ENCODE measurements at regions not wholly inside any gene's neighbourhood (a gene's known extent, or its start where the extent isn't known, plus 50 kb on each side); places are given as distances from the start of the nearest gene placed in this dataset.

GRCh38 chr4:134533068-134533467, 331.5 kb upstream of the PABPC4L start:
- ATAC-seq (ENCODE audit: insufficient number of reproducible peaks, low FRiP score, low read depth) (peak; percentile 28), DNase-seq (ENCODE audit: low spot score) (no peak)
- Histone ChIP-seq H3K27ac (peak overlapping the region; percentile 24 to 61), H3K36me3 (no peaks in the 10 kb centered on the region), H3K27me3 (replicated peaks; ENCODE audit: insufficient read depth) (no peaks in the 10 kb centered on the region), H3K9me3 (no peaks in the 10 kb centered on the region), H3K4me3 (peak overlapping the region; percentile 59), H3K4me1 (ENCODE audit: control insufficient read depth in 1 of 2, low read depth in 2 of 2) (peaks cover 6 to 14% of the 10 kb centered on the region in 2 donors)
- no peak for TF ChIP-seq CTCF (IDR thresholded peaks at IDR 0.05)

DNA sequence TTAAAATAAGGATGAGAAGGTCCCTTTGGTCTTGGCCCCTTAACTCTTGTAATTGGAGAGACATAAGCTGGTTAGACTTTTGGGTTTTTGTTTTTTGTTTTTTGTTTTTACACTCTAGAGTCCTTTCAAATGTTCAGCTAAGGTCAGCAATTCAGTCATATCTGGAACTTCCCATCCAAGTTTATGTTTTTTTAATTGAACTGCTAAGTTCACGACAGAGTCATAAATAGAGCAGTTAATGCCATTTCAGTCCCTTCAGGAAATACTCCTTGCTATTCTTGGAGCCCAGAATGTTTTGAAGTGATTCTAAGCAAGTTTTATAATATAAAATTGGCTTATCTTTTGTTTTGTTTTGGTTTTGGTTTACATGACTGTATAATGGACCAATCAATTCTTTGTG, 329.4 kb upstream of the PABPC4L start:
- Histone ChIP-seq H3K4me1 (ENCODE audit: control insufficient read depth in 1 of 2, low read depth in 2 of 2) (peaks cover 6 to 14% of the 10 kb centered on the region in 2 donors), H3K4me3 (no peak overlapping the region), H3K9me3 (no peaks in the 10 kb centered on the region), H3K36me3 (no peaks in the 10 kb centered on the region), H3K27ac (no peak overlapping the region), H3K27me3 (replicated peaks; ENCODE audit: insufficient read depth) (no peaks in the 10 kb centered on the region)
- DNase-seq (ENCODE audit: low spot score) (no peak), ATAC-seq (ENCODE audit: insufficient number of reproducible peaks, low FRiP score, low read depth) (no peak)
- no peak for TF ChIP-seq CTCF (IDR thresholded peaks at IDR 0.05)

DNA sequence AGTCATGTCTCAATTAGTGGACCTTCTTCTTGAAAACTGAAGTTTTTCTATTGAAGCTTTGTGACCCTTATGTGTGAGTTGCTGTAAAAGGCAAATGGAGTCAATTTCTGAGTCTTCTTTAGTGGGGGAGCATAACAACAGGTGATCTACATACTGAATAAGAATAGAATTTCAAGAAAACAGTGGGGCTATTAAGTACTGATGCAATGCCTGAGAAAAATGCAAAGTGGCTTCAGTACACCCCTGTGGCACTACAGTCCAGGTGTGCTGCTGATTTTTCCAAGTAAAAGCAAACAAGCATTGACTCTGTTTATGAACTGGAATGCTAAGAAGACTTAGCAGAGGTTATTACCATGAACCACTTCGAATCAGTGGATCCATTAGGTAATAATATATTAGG, 328.0 kb upstream of the PABPC4L start:
- no peak for ATAC-seq (ENCODE audit: insufficient number of reproducible peaks, low FRiP score, low read depth)
- H3K27ac ChIP-seq = no peak overlapping the region
- DNase-seq (ENCODE audit: low spot score) = no peak
- H3K9me3 ChIP-seq = no peaks in the 10 kb centered on the region
- no peak overlapping the region for H3K4me3 ChIP-seq
- no peaks in the 10 kb centered on the region for H3K36me3 ChIP-seq
- H3K4me1 ChIP-seq (ENCODE audit: control insufficient read depth in 1 of 2, low read depth in 2 of 2) = peaks cover 6 to 14% of the 10 kb centered on the region in 2 donors
- no peak for TF ChIP-seq CTCF (IDR thresholded peaks at IDR 0.05)
- no peaks in the 10 kb centered on the region for H3K27me3 ChIP-seq (replicated peaks; ENCODE audit: insufficient read depth)

DNA sequence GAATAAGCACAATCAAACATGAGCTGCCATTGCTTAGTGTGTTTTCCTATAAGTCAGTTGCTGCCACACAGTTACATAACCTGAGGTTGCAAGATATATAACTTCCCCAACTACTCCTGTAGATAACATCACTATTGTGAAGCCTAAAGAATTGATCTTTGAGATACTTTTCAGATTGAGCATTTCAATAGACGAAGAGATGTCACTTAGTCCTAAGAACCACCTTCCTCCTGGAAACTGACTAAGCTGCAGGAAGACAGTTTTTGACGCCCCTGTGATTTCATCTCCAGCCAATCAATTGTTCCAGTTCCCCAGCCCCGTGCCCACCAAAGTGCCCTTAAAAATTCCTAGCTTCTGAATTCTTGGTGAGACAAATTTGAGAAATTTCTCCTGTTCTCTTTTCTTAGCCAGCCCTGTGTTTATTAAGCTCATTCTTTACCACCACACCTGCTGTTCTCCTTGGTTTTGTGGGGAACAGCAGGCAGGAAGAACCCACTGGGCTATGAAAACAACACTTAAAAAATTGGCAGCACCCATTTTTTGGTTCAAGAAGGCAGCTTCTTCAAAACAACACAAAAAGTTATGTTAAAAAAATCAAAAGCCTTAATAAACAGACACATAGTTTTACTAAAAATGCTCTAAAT, 317.1 kb upstream of the PABPC4L start:
- no peak for TF ChIP-seq CTCF (IDR thresholded peaks at IDR 0.05)

DNA sequence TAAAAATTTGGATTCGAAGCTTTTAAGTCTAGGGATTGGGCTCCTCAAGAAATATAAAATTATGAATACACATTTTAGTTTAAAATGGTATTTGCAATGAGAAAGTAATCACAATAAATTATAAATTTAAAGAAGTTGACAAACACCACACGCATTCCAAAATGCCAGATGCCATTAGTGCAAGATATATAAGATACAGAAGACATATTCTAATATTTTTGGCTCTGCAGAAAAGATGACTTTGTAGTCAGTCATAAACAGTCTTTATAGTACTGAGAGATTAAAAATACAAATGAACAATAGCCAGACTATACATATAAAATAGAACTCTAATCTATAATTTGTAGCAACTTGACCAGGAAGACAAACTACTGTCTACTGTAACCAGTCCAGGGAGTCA, 309.0 kb upstream of the PABPC4L start:
- no peak overlapping the region for H3K4me3 ChIP-seq
- H3K4me1 ChIP-seq (ENCODE audit: control insufficient read depth in 1 of 2, low read depth in 2 of 2) = no peaks in the 10 kb centered on the region
- H3K27me3 ChIP-seq (replicated peaks; ENCODE audit: insufficient read depth) = no peaks in the 10 kb centered on the region
- H3K36me3 ChIP-seq = no peaks in the 10 kb centered on the region
- TF ChIP-seq CTCF (IDR thresholded peaks at IDR 0.05) = no peak
- no peak overlapping the region for H3K27ac ChIP-seq
- no peak for ATAC-seq (ENCODE audit: insufficient number of reproducible peaks, low FRiP score, low read depth)
- DNase-seq (ENCODE audit: low spot score) = no peak
- H3K9me3 ChIP-seq = no peaks in the 10 kb centered on the region

More for the DNA sequence above, 317.1 kb upstream of the PABPC4L start:
- Histone ChIP-seq H3K9me3 (no peaks in the 10 kb centered on the region), H3K4me1 (ENCODE audit: control insufficient read depth in 1 of 2, low read depth in 2 of 2) (no peaks in the 10 kb centered on the region), H3K27ac (no peak overlapping the region), H3K27me3 (replicated peaks; ENCODE audit: insufficient read depth) (no peaks in the 10 kb centered on the region), H3K4me3 (no peak overlapping the region), H3K36me3 (no peaks in the 10 kb centered on the region)
- DNase-seq (ENCODE audit: low spot score) (no peak), ATAC-seq (ENCODE audit: insufficient number of reproducible peaks, low FRiP score, low read depth) (no peak)
